Effector memory CD8-positive, alpha-beta T cell (primary cell): ENCODE measurements at regions not wholly inside any gene's neighbourhood (a gene's known extent, or its start where the extent isn't known, plus 50 kb on each side); places are given as distances from the start of the nearest gene placed in this dataset.

Experiments
- ATAC-seq: fragments of 150-1000 bp; cut with Tn5 transposase; replicated peaks from 2 replicates; pipeline ENCODE4 v1.10.0; 2021; ENCODE audit warnings: mild to moderate bottlenecking, moderate library complexity
- DNase-seq, 3 experiments: peaks; one replicate each; pipeline ENCODE4 v3.0.0; 2021
- H3K27ac Mint-ChIP-seq, 2 donors: one replicate each; pipeline ENCODE4 v1.8.0; 2022; ENCODE audit warnings: mild to moderate bottlenecking in 2 of 2, mixed read lengths in 2 of 2, moderate library complexity in 2 of 2
- H3K27me3 Mint-ChIP-seq, 2 donors: one replicate each; pipeline ENCODE4 v1.8.0; 2022; ENCODE audit warnings: mixed read lengths in 2 of 2
- H3K36me3 Mint-ChIP-seq: one replicate; pipeline ENCODE4 v1.8.0; 2022; ENCODE audit warnings: mild to moderate bottlenecking, moderate library complexity, mixed read lengths; ENCODE audit not compliant: insufficient read depth
- H3K4me1 Mint-ChIP-seq, 2 donors: one replicate each; pipeline ENCODE4 v1.8.0; 2022; ENCODE audit warnings: low read depth in 2 of 2, mixed read lengths in 2 of 2
- H3K4me3 Mint-ChIP-seq, 2 donors: one replicate each; pipeline ENCODE4 v1.8.0; 2022; ENCODE audit warnings: mild to moderate bottlenecking in 2 of 2, mixed read lengths in 2 of 2, moderate library complexity in 2 of 2
- H3K9me3 Mint-ChIP-seq, 2 donors: one replicate each; pipeline ENCODE4 v1.8.0; 2022; ENCODE audit warnings: mixed read lengths in 2 of 2

- no peak overlapping the region for H3K4me3 Mint-ChIP-seq
- no peaks in the 10 kb centered on the region for H3K27me3 Mint-ChIP-seq
- ATAC-seq (no peak), DNase-seq (no peak)
- H3K36me3 Mint-ChIP-seq: no peaks in the 10 kb centered on the region
- H3K27ac Mint-ChIP-seq: no peak overlapping the region
- no peaks in the 10 kb centered on the region for H3K4me1 Mint-ChIP-seq
- H3K9me3 Mint-ChIP-seq: peaks cover 3 to 7% of the 10 kb centered on the region in 2 donors
Measured at GRCh38 chr2:83665894-83666293, 793.2 kb downstream of the SUCLG1 start.

GRCh38 chr2:83665154-83665553 lies 793.9 kb downstream of the SUCLG1 start:
- H3K9me3 Mint-ChIP-seq: peaks cover 5 to 7% of the 10 kb centered on the region in 2 donors
- H3K27me3 Mint-ChIP-seq: no peaks in the 10 kb centered on the region
- no peak overlapping the region for H3K27ac Mint-ChIP-seq
- no peak overlapping the region for H3K4me3 Mint-ChIP-seq
- ATAC-seq (no peak), DNase-seq (no peak)
- H3K36me3 Mint-ChIP-seq: no peaks in the 10 kb centered on the region
- no peaks in the 10 kb centered on the region for H3K4me1 Mint-ChIP-seq

- Mint-ChIP-seq H3K9me3 (peaks cover 5 to 7% of the 10 kb centered on the region in 2 donors), H3K27me3 (no peaks in the 10 kb centered on the region), H3K4me1 (no peaks in the 10 kb centered on the region), H3K27ac (no peak overlapping the region), H3K36me3 (no peaks in the 10 kb centered on the region), H3K4me3 (no peak overlapping the region)
- ATAC-seq (no peak), DNase-seq (no peak)
Measured at GRCh38 chr2:83661711-83662110, 797.4 kb downstream of the SUCLG1 start.

- peaks cover 6 to 7% of the 10 kb centered on the region in 2 donors for H3K9me3 Mint-ChIP-seq
- peak overlapping the region in 1 of 2 donors; percentile 35 for H3K27ac Mint-ChIP-seq
- no peaks in the 10 kb centered on the region for H3K4me1 Mint-ChIP-seq
- H3K36me3 Mint-ChIP-seq: no peaks in the 10 kb centered on the region
- DNase-seq (no peak), ATAC-seq (no peak)
- no peak overlapping the region for H3K4me3 Mint-ChIP-seq
- no peaks in the 10 kb centered on the region for H3K27me3 Mint-ChIP-seq
Measured at GRCh38 chr2:83654091-83654611, 804.9 kb downstream of the SUCLG1 start.

GRCh38 chr2:83650898-83651297 lies 808.2 kb downstream of the SUCLG1 start:
- DNase-seq (no peak), ATAC-seq (no peak)
- no peak overlapping the region for H3K4me3 Mint-ChIP-seq
- peaks cover 6 to 7% of the 10 kb centered on the region in 2 donors for H3K9me3 Mint-ChIP-seq
- H3K4me1 Mint-ChIP-seq: no peaks in the 10 kb centered on the region
- no peak overlapping the region for H3K27ac Mint-ChIP-seq
- H3K27me3 Mint-ChIP-seq: no peaks in the 10 kb centered on the region
- no peaks in the 10 kb centered on the region for H3K36me3 Mint-ChIP-seq

GRCh38 chr2:83650161-83650560 lies 808.9 kb downstream of the SUCLG1 start:
- Mint-ChIP-seq H3K27ac (no peak overlapping the region), H3K9me3 (peaks cover 6 to 7% of the 10 kb centered on the region in 2 donors), H3K4me3 (no peak overlapping the region), H3K27me3 (no peaks in the 10 kb centered on the region), H3K4me1 (no peaks in the 10 kb centered on the region), H3K36me3 (no peaks in the 10 kb centered on the region)
- DNase-seq (no peak), ATAC-seq (no peak)

- no peak for DNase-seq
- H3K36me3 Mint-ChIP-seq: no peaks in the 10 kb centered on the region
- no peaks in the 10 kb centered on the region for H3K27me3 Mint-ChIP-seq
- H3K9me3 Mint-ChIP-seq: peaks cover 0 to 4% of the 10 kb centered on the region in 2 donors
- ATAC-seq: no peak
- H3K4me3 Mint-ChIP-seq: no peak overlapping the region
- H3K4me1 Mint-ChIP-seq: no peaks in the 10 kb centered on the region
- H3K27ac Mint-ChIP-seq: no peak overlapping the region
Measured at GRCh38 chr2:83640506-83640905, 818.6 kb downstream of the SUCLG1 start.

- Mint-ChIP-seq H3K27me3 (no peaks in the 10 kb centered on the region), H3K4me1 (no peaks in the 10 kb centered on the region), H3K9me3 (no peaks in the 10 kb centered on the region), H3K4me3 (no peak overlapping the region), H3K27ac (no peak overlapping the region), H3K36me3 (no peaks in the 10 kb centered on the region)
- ATAC-seq (no peak), DNase-seq (no peak)
Measured at GRCh38 chr2:83633423-83633822, 825.7 kb downstream of the SUCLG1 start.

GRCh38 chr2:83630351-83630750 lies 828.7 kb downstream of the SUCLG1 start:
- Mint-ChIP-seq H3K4me3 (no peak overlapping the region), H3K9me3 (peaks cover 0 to 4% of the 10 kb centered on the region in 2 donors), H3K27me3 (no peaks in the 10 kb centered on the region), H3K27ac (no peak overlapping the region), H3K4me1 (no peaks in the 10 kb centered on the region), H3K36me3 (no peaks in the 10 kb centered on the region)
- DNase-seq (no peak), ATAC-seq (no peak)

- Mint-ChIP-seq H3K27ac (no peak overlapping the region), H3K9me3 (peaks cover 5 to 11% of the 10 kb centered on the region in 2 donors), H3K36me3 (no peaks in the 10 kb centered on the region), H3K27me3 (no peaks in the 10 kb centered on the region), H3K4me3 (no peak overlapping the region), H3K4me1 (no peaks in the 10 kb centered on the region)
- ATAC-seq: no peak
- DNase-seq: no peak
Measured at GRCh38 chr2:83615511-83615910, 843.6 kb downstream of the SUCLG1 start.

- no peaks in the 10 kb centered on the region for H3K4me1 Mint-ChIP-seq
- no peak overlapping the region for H3K4me3 Mint-ChIP-seq
- no peaks in the 10 kb centered on the region for H3K27me3 Mint-ChIP-seq
- DNase-seq (no peak), ATAC-seq (no peak)
- no peak overlapping the region for H3K27ac Mint-ChIP-seq
- H3K9me3 Mint-ChIP-seq: peaks cover 4 to 11% of the 10 kb centered on the region in 2 donors
- H3K36me3 Mint-ChIP-seq: no peaks in the 10 kb centered on the region
Measured at GRCh38 chr2:83613178-83613577, 845.9 kb downstream of the SUCLG1 start.

GRCh38 chr2:83602753-83603152 lies 856.3 kb downstream of the SUCLG1 start:
- peaks cover 3 to 18% of the 10 kb centered on the region in 2 donors for H3K9me3 Mint-ChIP-seq
- H3K4me1 Mint-ChIP-seq: no peaks in the 10 kb centered on the region
- H3K36me3 Mint-ChIP-seq: no peaks in the 10 kb centered on the region
- ATAC-seq: no peak
- no peak for DNase-seq
- H3K27me3 Mint-ChIP-seq: no peaks in the 10 kb centered on the region
- H3K27ac Mint-ChIP-seq: no peak overlapping the region
- no peak overlapping the region for H3K4me3 Mint-ChIP-seq

- ATAC-seq: no peak
- Mint-ChIP-seq H3K4me1 (no peaks in the 10 kb centered on the region), H3K27me3 (no peaks in the 10 kb centered on the region), H3K36me3 (no peaks in the 10 kb centered on the region), H3K27ac (no peak overlapping the region), H3K4me3 (no peak overlapping the region), H3K9me3 (peaks cover 7 to 8% of the 10 kb centered on the region in 2 donors)
- DNase-seq: no peak
Measured at GRCh38 chr2:83596592-83597282, 862.3 kb downstream of the SUCLG1 start.

GRCh38 chr2:83595926-83596325 lies 863.2 kb downstream of the SUCLG1 start:
- DNase-seq (no peak), ATAC-seq (no peak)
- Mint-ChIP-seq H3K9me3 (peaks cover 7 to 8% of the 10 kb centered on the region in 2 donors), H3K27ac (no peak overlapping the region), H3K4me3 (no peak overlapping the region), H3K36me3 (no peaks in the 10 kb centered on the region), H3K4me1 (no peaks in the 10 kb centered on the region), H3K27me3 (no peaks in the 10 kb centered on the region)
